ENCODE measurements at regions not wholly inside any gene's neighbourhood (a gene's known extent, or its start where the extent isn't known, plus 50 kb on each side); places are given as distances from the start of the nearest gene placed in this dataset.

- H3K9me3 ChIP-seq (ENCODE audit: control insufficient read depth in 1 of 2, low read length in 2 of 2), result peaks cover 0 to 3% of the 10 kb centered on the region in 2 donors
- H3K4me3 ChIP-seq (ENCODE audit: low read depth in 1 of 2, low read length in 2 of 2), result no peak overlapping the region
- H3K27me3 ChIP-seq (ENCODE audit: low read depth, low read length), result no peaks in the 10 kb centered on the region
- H3K27ac ChIP-seq (ENCODE audit: low read length), result no peak overlapping the region
- no peaks in the 10 kb centered on the region for H3K36me3 ChIP-seq (ENCODE audit: control insufficient read depth in 1 of 2, insufficient read depth in 2 of 2, low read length in 2 of 2)
- no peaks in the 10 kb centered on the region for H3K4me1 ChIP-seq (ENCODE audit: control insufficient read depth in 1 of 2, insufficient read depth in 2 of 2, low read length in 2 of 2)
These were observed 664.9 kb upstream of the WWC1 start for GRCh38 chr5:167626341-167627123.

- Histone ChIP-seq H3K36me3 (ENCODE audit: control insufficient read depth in 1 of 2, insufficient read depth in 2 of 2, low read length in 2 of 2) (no peaks in the 10 kb centered on the region), H3K4me3 (ENCODE audit: low read depth in 1 of 2, low read length in 2 of 2) (no peak overlapping the region), H3K27ac (ENCODE audit: low read length) (no peak overlapping the region), H3K4me1 (ENCODE audit: control insufficient read depth in 1 of 2, insufficient read depth in 2 of 2, low read length in 2 of 2) (no peaks in the 10 kb centered on the region), H3K9me3 (ENCODE audit: control insufficient read depth in 1 of 2, low read length in 2 of 2) (peaks cover 0 to 3% of the 10 kb centered on the region in 2 donors), H3K27me3 (ENCODE audit: low read depth, low read length) (no peaks in the 10 kb centered on the region)
These were observed 661.8 kb upstream of the WWC1 start for GRCh38 chr5:167629634-167630033.

- H3K9me3 ChIP-seq (ENCODE audit: control insufficient read depth in 1 of 2, low read length in 2 of 2), result no peaks in the 10 kb centered on the region
- no peaks in the 10 kb centered on the region for H3K27me3 ChIP-seq (ENCODE audit: low read depth, low read length)
- H3K4me1 ChIP-seq (ENCODE audit: control insufficient read depth in 1 of 2, insufficient read depth in 2 of 2, low read length in 2 of 2), result no peaks in the 10 kb centered on the region
- H3K36me3 ChIP-seq (ENCODE audit: control insufficient read depth in 1 of 2, insufficient read depth in 2 of 2, low read length in 2 of 2), result no peaks in the 10 kb centered on the region
- no peak overlapping the region for H3K27ac ChIP-seq (ENCODE audit: low read length)
- H3K4me3 ChIP-seq (ENCODE audit: low read depth in 1 of 2, low read length in 2 of 2), result no peak overlapping the region
These were observed 660.3 kb upstream of the WWC1 start for GRCh38 chr5:167631191-167631590.

- Histone ChIP-seq H3K27ac (ENCODE audit: low read length) (no peak overlapping the region), H3K4me3 (ENCODE audit: low read depth in 1 of 2, low read length in 2 of 2) (no peak overlapping the region), H3K9me3 (ENCODE audit: control insufficient read depth in 1 of 2, low read length in 2 of 2) (no peaks in the 10 kb centered on the region)
These were observed 658.3 kb upstream of the WWC1 start for GRCh38 chr5:167633114-167633513.

GRCh38 chr5:167633931-167634341 is 657.5 kb upstream of the WWC1 start:
- Histone ChIP-seq H3K27ac (ENCODE audit: low read length) (no peak overlapping the region), H3K27me3 (ENCODE audit: low read depth, low read length) (no peaks in the 10 kb centered on the region), H3K4me1 (ENCODE audit: control insufficient read depth in 1 of 2, insufficient read depth in 2 of 2, low read length in 2 of 2) (no peaks in the 10 kb centered on the region), H3K36me3 (ENCODE audit: control insufficient read depth in 1 of 2, insufficient read depth in 2 of 2, low read length in 2 of 2) (no peaks in the 10 kb centered on the region), H3K4me3 (ENCODE audit: low read depth in 1 of 2, low read length in 2 of 2) (no peak overlapping the region), H3K9me3 (ENCODE audit: control insufficient read depth in 1 of 2, low read length in 2 of 2) (no peaks in the 10 kb centered on the region)

More at GRCh38 chr5:167633114-167633513, 658.3 kb upstream of the WWC1 start:
- Histone ChIP-seq H3K27me3 (ENCODE audit: low read depth, low read length) (no peaks in the 10 kb centered on the region), H3K4me1 (ENCODE audit: control insufficient read depth in 1 of 2, insufficient read depth in 2 of 2, low read length in 2 of 2) (no peaks in the 10 kb centered on the region), H3K36me3 (ENCODE audit: control insufficient read depth in 1 of 2, insufficient read depth in 2 of 2, low read length in 2 of 2) (no peaks in the 10 kb centered on the region)

GRCh38 chr5:167634432-167634831 is 657.0 kb upstream of the WWC1 start:
- no peak overlapping the region for H3K4me3 ChIP-seq (ENCODE audit: low read depth in 1 of 2, low read length in 2 of 2)
- no peaks in the 10 kb centered on the region for H3K36me3 ChIP-seq (ENCODE audit: control insufficient read depth in 1 of 2, insufficient read depth in 2 of 2, low read length in 2 of 2)
- H3K4me1 ChIP-seq (ENCODE audit: control insufficient read depth in 1 of 2, insufficient read depth in 2 of 2, low read length in 2 of 2), result no peaks in the 10 kb centered on the region
- H3K9me3 ChIP-seq (ENCODE audit: control insufficient read depth in 1 of 2, low read length in 2 of 2), result no peaks in the 10 kb centered on the region
- no peaks in the 10 kb centered on the region for H3K27me3 ChIP-seq (ENCODE audit: low read depth, low read length)
- no peak overlapping the region for H3K27ac ChIP-seq (ENCODE audit: low read length)

- Histone ChIP-seq H3K4me3 (ENCODE audit: low read depth in 1 of 2, low read length in 2 of 2) (no peak overlapping the region), H3K27ac (ENCODE audit: low read length) (no peak overlapping the region), H3K27me3 (ENCODE audit: low read depth, low read length) (no peaks in the 10 kb centered on the region), H3K9me3 (ENCODE audit: control insufficient read depth in 1 of 2, low read length in 2 of 2) (no peaks in the 10 kb centered on the region), H3K36me3 (ENCODE audit: control insufficient read depth in 1 of 2, insufficient read depth in 2 of 2, low read length in 2 of 2) (no peaks in the 10 kb centered on the region), H3K4me1 (ENCODE audit: control insufficient read depth in 1 of 2, insufficient read depth in 2 of 2, low read length in 2 of 2) (no peaks in the 10 kb centered on the region)
These were observed 652.6 kb upstream of the WWC1 start for GRCh38 chr5:167638816-167639215.

- Histone ChIP-seq H3K27me3 (ENCODE audit: low read depth, low read length) (no peaks in the 10 kb centered on the region), H3K27ac (ENCODE audit: low read length) (no peak overlapping the region), H3K9me3 (ENCODE audit: control insufficient read depth in 1 of 2, low read length in 2 of 2) (no peaks in the 10 kb centered on the region), H3K36me3 (ENCODE audit: control insufficient read depth in 1 of 2, insufficient read depth in 2 of 2, low read length in 2 of 2) (no peaks in the 10 kb centered on the region), H3K4me1 (ENCODE audit: control insufficient read depth in 1 of 2, insufficient read depth in 2 of 2, low read length in 2 of 2) (no peaks in the 10 kb centered on the region), H3K4me3 (ENCODE audit: low read depth in 1 of 2, low read length in 2 of 2) (no peak overlapping the region)
These were observed 652.2 kb upstream of the WWC1 start for GRCh38 chr5:167639273-167639672.

GRCh38 chr5:167639766-167640165 is 651.7 kb upstream of the WWC1 start:
- Histone ChIP-seq H3K27ac (ENCODE audit: low read length) (no peak overlapping the region), H3K36me3 (ENCODE audit: control insufficient read depth in 1 of 2, insufficient read depth in 2 of 2, low read length in 2 of 2) (no peaks in the 10 kb centered on the region), H3K4me3 (ENCODE audit: low read depth in 1 of 2, low read length in 2 of 2) (no peak overlapping the region), H3K27me3 (ENCODE audit: low read depth, low read length) (no peaks in the 10 kb centered on the region), H3K4me1 (ENCODE audit: control insufficient read depth in 1 of 2, insufficient read depth in 2 of 2, low read length in 2 of 2) (no peaks in the 10 kb centered on the region), H3K9me3 (ENCODE audit: control insufficient read depth in 1 of 2, low read length in 2 of 2) (no peaks in the 10 kb centered on the region)

- Histone ChIP-seq H3K27me3 (ENCODE audit: low read depth, low read length) (no peaks in the 10 kb centered on the region), H3K9me3 (ENCODE audit: control insufficient read depth in 1 of 2, low read length in 2 of 2) (no peaks in the 10 kb centered on the region), H3K4me1 (ENCODE audit: control insufficient read depth in 1 of 2, insufficient read depth in 2 of 2, low read length in 2 of 2) (no peaks in the 10 kb centered on the region), H3K4me3 (ENCODE audit: low read depth in 1 of 2, low read length in 2 of 2) (no peak overlapping the region), H3K27ac (ENCODE audit: low read length) (no peak overlapping the region), H3K36me3 (ENCODE audit: control insufficient read depth in 1 of 2, insufficient read depth in 2 of 2, low read length in 2 of 2) (no peaks in the 10 kb centered on the region)
These were observed 649.3 kb upstream of the WWC1 start for GRCh38 chr5:167642181-167642580.

- no peak overlapping the region for H3K27ac ChIP-seq (ENCODE audit: low read length)
- H3K4me1 ChIP-seq (ENCODE audit: control insufficient read depth in 1 of 2, insufficient read depth in 2 of 2, low read length in 2 of 2), result no peaks in the 10 kb centered on the region
- H3K27me3 ChIP-seq (ENCODE audit: low read depth, low read length), result no peaks in the 10 kb centered on the region
- no peaks in the 10 kb centered on the region for H3K36me3 ChIP-seq (ENCODE audit: control insufficient read depth in 1 of 2, insufficient read depth in 2 of 2, low read length in 2 of 2)
- H3K4me3 ChIP-seq (ENCODE audit: low read depth in 1 of 2, low read length in 2 of 2), result no peak overlapping the region
- H3K9me3 ChIP-seq (ENCODE audit: control insufficient read depth in 1 of 2, low read length in 2 of 2), result no peaks in the 10 kb centered on the region
These were observed 648.5 kb upstream of the WWC1 start for GRCh38 chr5:167642779-167643517.

All from muscle layer of duodenum (tissue), 2 donors.